Mammary epithelial cell (primary cell): ENCODE measurements at regions not wholly inside any gene's neighbourhood (a gene's known extent, or its start where the extent isn't known, plus 50 kb on each side); places are given as distances from the start of the nearest gene placed in this dataset.

Source experiments
- CTCF ChIP-seq, 2 donors: IDR thresholded peaks in 1 of 2; conservative IDR thresholded peaks in 1 of 2; 2 replicates each; pipeline ENCODE4 v1.5.1; 2011 to 2012; ENCODE audit warnings: inconsistent platforms in 2 of 2, low read length in 2 of 2, mild to moderate bottlenecking in 2 of 2, control low read depth in 1 of 2, low read depth in 1 of 2; ENCODE audit not compliant: insufficient read depth in 1 of 2; ENCODE audit errors: extremely low read depth in 1 of 2
- EZH2 ChIP-seq: IDR thresholded peaks from 2 replicates; pipeline ENCODE4 v1.6.1; 2012; ENCODE audit warnings: low read length, inconsistent platforms, borderline replicate concordance

- no peak for TF ChIP-seq EZH2
- no peak for TF ChIP-seq CTCF (conservative IDR thresholded peaks at IDR 0.05 in 1 of 2, IDR thresholded peaks at IDR 0.05 in 1 of 2; ENCODE audit: extremely low read depth in 1 of 2, insufficient read depth in 1 of 2, low read depth in 1 of 2, low read length in 2 of 2)
Measured at GRCh38 chr7:22900101-22900500, 77.5 kb upstream of the TOMM7 start.
